ENCODE measurements at regions not wholly inside any gene's neighbourhood (a gene's known extent, or its start where the extent isn't known, plus 50 kb on each side); places are given as distances from the start of the nearest gene placed in this dataset.

DNA sequence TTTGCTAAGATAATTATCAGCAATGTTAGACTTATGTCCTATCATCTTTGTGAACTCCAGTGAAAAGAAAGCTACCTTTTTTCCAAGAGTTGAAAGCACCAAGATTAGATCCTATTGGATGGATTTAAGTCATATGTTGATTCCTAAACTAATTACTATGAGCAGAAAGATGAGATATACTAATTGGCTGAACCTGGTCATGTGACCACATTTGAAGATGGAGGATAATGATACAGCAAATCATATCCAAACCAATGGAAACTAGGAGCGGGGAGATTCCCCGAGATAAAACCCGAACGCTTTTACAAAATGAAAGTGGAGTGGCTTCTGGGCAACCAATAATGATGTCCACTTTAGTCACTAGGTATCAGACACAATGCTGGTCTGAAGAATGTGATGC is 1060.2 kb upstream of the EEF2KMT start:
- TF ChIP-seq CTCF (IDR thresholded peaks at IDR 0.05; ENCODE audit: extremely low read depth in 1 of 2, insufficient read depth in 1 of 2, low read depth in 1 of 2, low read length in 2 of 2) = no peak
- no peak for TF ChIP-seq EZH2 (IDR thresholded peaks at IDR 0.05; ENCODE audit: borderline replicate concordance, low read depth, low read length, severe bottlenecking)
- TF ChIP-seq POLR2A (IDR thresholded peaks at IDR 0.05; ENCODE audit: low read depth, low read length) = no peak
- TF ChIP-seq POLR2AphosphoS5 (IDR thresholded peaks at IDR 0.05; ENCODE audit: insufficient read depth, low read depth, low read length) = no peak
- no peak for TF ChIP-seq GATA2 (IDR thresholded peaks at IDR 0.05; ENCODE audit: insufficient read depth, insufficient read length, low read depth, low read length)
- TF ChIP-seq, protein P1, sequence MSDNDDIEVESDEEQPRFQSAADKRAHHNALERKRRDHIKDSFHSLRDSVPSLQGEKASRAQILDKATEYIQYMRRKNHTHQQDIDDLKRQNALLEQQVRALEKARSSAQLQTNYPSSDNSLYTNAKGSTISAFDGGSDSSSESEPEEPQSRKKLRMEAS (IDR thresholded peaks at IDR 0.05; ENCODE audit: insufficient read depth, insufficient read length) = no peak
